NCI-H82 treated with DMSO at 0.1 percent for 48 hours (cell line): ENCODE measurements at regions not wholly inside any gene's neighbourhood (a gene's known extent, or its start where the extent isn't known, plus 50 kb on each side); places are given as distances from the start of the nearest gene placed in this dataset.

ENCODE experiments used
- DNase-seq: peaks from one replicate; lab custom pipeline; 2025; ENCODE audit not compliant: unreplicated experiment; lab: John Stamatoyannopoulos, UW

DNA sequence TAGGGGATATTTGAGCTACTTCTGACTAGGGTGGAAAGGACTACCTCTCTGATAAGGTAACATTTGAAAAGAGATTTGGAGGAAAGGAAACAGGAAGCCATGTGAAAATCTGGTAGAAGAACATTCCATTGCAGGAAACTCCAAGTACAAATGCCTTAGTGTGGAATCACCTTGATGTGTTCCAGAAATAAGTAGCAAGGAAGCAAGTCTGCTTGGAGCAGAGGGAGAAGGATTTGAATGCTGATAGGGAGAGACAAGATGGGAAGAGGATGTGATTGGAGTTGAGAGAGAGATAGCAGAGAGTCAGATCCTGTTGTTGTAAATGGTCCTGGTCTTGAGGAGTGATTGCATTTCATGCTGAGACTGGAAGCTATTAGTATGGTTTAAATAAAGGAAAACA lies 335.1 kb upstream of the DCBLD2 start:
- no peak for DNase-seq

DNA sequence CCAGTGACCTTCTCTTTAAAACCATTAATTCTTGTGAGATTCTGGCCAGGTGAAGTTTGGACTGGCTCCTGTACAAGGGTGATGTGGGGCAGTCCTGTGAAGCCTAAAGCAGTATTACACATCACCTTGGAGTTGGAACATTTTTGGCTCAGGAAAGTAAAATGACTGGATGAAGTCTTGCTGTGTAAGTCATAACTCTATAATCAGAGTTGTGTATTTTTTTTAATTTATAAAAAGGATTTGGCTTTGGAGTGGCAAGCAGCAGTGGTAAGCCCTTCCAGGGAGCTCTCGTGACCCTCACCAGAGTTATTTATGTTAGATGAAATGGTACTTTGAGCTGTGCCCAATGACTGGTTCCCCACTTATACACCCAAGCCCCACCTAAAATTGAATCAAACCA lies 331.2 kb upstream of the DCBLD2 start:
- DNase-seq: no peak

- DNase-seq: no peak
Observed at GRCh38 chr3:99218468-99218867, 317.0 kb upstream of the DCBLD2 start.

DNA sequence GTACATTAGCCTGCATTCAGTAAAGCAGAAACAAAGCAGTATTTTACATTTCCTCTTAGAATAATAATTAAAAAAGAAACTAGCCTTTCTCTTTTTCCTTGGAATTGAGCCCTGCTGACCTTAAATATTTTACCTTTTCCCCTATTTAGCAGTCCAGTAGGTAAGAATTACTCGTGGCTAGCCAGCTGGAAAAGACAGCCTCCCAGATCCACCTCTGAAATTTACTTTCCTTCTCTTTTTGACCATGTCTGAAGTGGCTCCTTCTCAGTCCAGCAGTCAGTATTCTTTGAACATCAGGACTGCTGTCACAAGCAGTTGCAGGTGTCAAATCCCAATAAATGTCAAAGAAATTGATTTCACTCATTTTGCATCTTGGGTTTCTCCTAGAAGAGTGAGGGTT lies 311.5 kb upstream of the DCBLD2 start:
- DNase-seq: no peak

GRCh38 chr3:99211309-99211708 lies 309.8 kb upstream of the DCBLD2 start:
- no peak for DNase-seq

DNA sequence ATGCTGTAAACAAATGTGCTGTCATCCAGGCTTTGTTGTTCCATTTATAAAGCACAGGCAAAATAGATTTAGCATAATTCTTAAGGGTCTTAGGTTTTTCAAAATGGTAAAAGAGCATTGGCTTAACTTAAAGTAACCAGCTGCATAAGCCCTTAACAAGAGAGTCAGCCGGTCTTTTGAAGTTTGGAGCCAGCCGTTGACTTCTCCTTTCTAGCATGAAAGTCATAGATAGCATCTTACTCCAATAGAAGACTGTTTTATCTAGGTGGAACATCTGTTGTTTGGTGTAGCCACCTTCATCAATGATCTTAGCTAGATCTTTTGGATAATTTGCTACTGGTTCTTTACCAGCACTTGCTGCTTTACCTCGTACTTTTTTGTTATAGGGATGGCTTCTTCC lies 297.5 kb upstream of the DCBLD2 start:
- DNase-seq: no peak

GRCh38 chr3:99191186-99191585 lies 289.7 kb upstream of the DCBLD2 start:
- no peak for DNase-seq

- no peak for DNase-seq
Observed at GRCh38 chr3:99188936-99189335, 287.4 kb upstream of the DCBLD2 start.

GRCh38 chr3:99186016-99186415 lies 284.5 kb upstream of the DCBLD2 start:
- DNase-seq: no peak

DNA sequence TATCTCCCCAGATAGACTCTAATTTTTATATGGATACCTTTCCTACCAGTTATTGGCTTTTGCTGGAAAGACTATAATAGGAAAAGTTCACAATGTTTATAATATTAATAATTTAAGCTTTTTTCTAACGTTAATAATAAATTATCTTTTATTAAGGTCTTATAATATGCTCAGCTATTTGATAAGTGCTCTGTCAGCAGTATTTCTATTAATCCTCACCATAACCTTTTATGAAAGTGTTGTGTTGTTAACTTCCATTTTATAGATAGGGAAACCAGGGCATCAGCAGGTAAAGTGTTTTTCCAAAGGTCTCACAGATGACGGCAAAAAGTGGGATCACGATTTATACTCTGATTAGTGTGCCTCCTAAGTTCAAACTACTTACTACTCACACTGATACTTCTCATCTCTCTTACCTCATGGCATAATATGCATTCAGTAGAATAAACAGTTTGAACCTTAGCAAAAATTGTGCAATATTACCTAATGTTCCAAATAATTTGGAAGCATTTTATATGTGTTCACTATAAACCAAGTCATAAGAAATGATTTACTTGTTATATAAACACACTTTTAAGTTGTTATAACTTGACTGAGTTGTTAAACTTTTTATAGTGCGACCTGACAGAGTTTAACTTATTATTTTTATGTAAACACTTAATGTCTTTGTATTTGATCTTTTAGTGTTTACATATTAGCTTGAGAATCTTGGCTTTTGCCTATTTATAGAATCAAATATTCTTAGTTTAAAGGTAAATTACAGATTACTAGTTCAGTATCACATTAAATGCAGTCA lies 274.9 kb upstream of the DCBLD2 start:
- no peak for DNase-seq

- no peak for DNase-seq
Observed at GRCh38 chr3:99175276-99175812, 273.8 kb upstream of the DCBLD2 start.

DNA sequence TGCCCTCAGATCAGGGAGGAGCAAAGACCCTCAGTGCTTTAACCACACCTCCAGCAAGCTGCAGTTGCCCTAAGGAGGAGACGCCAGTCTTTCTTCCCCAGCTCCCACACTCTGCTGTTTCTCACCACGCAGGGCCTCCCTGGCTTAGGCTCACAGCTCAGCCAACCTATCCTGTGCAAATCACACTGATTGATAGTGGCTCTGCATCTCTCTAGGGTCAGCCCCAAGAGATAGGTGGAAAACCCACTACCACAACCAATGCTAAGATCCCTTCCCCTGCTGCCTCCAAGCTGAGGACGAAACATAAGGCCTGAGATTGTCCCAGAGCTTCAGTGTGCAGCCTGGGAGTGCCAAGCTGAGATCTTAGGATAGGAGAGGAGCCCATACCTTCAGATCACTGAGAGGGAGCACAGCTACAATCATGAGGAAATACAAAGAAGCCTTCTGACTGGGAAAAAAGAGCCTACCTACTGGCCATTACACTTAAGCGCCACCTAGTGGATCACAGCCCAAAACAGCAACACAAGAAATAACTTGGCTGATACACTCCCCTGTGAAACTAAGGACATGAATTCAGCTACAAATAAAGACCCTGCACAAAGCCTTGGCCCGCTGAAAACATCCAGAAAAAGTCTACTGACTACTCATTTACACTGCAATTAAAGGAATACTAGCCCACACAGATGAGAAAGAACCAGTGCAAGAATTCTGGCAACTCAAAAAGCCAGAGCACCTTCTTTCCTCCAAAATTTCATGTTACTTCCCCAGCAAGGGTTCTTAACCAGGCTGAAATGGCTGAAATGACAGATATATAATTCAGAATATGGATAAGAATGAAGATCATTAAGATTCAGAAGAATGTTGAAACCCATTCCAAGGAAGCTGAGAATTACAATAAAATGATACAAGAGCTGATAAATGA lies 271.5 kb upstream of the DCBLD2 start:
- DNase-seq: peak; percentile 37

GRCh38 chr3:99171800-99172199 lies 270.3 kb upstream of the DCBLD2 start:
- no peak for DNase-seq

- DNase-seq: no peak
Observed at GRCh38 chr3:99170867-99171517, 269.5 kb upstream of the DCBLD2 start.

GRCh38 chr3:99167071-99167470 lies 265.6 kb upstream of the DCBLD2 start:
- DNase-seq: no peak

DNA sequence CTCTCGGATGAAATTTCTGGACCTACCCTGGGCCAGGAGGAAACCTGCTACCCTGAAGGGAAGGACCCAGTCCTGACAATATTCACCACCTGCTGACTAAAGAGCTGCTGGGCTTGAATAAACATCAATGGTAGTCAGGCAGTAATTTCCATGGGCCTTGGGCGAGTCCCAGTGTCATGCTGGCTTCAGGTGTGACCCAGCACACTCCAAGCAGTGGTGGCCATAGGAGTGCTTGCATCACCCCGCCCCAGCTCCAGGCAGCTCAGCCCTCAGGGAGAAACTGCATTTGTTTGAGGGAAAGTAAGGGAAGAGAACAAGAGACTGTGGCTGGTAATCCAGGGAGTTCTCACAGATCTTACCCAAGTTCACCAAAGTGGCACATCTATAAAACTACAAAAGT lies 261.8 kb upstream of the DCBLD2 start:
- no peak for DNase-seq

DNA sequence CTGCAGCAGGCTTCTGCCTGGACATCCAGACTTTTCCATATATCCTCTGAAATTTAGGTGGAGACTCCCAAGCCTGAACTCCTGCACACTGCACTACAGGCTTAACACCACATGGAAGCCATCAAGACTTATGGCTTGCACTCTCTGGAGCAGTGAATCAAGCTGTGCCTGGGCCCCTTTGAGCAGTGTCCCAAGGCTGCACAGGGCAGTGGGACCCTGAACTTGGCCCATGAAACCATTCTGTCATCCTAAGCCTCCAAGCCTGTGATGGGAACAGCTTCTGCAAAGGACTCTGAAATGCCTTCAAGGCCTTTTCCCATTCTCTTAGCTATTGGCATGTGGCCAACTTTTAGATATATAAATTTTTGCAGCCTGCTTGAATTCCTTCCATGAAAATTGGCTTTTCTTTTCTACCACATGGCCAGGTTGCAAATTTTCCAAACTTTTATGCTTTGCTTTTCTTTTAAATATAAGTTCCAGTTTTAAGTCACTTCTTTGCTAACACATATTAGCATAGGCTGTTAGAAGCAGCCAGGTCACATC lies 257.8 kb upstream of the DCBLD2 start:
- no peak for DNase-seq

- DNase-seq: no peak
Observed at GRCh38 chr3:99145031-99145430, 243.5 kb upstream of the DCBLD2 start.

- DNase-seq: no peak
Observed at GRCh38 chr3:99143493-99143892, 242.0 kb upstream of the DCBLD2 start.

GRCh38 chr3:99134986-99135385 lies 233.5 kb upstream of the DCBLD2 start:
- no peak for DNase-seq

GRCh38 chr3:99131876-99132275 lies 230.4 kb upstream of the DCBLD2 start:
- no peak for DNase-seq
